ENCODE measurements at regions not wholly inside any gene's neighbourhood (a gene's known extent, or its start where the extent isn't known, plus 50 kb on each side); places are given as distances from the start of the nearest gene placed in this dataset.

DNA sequence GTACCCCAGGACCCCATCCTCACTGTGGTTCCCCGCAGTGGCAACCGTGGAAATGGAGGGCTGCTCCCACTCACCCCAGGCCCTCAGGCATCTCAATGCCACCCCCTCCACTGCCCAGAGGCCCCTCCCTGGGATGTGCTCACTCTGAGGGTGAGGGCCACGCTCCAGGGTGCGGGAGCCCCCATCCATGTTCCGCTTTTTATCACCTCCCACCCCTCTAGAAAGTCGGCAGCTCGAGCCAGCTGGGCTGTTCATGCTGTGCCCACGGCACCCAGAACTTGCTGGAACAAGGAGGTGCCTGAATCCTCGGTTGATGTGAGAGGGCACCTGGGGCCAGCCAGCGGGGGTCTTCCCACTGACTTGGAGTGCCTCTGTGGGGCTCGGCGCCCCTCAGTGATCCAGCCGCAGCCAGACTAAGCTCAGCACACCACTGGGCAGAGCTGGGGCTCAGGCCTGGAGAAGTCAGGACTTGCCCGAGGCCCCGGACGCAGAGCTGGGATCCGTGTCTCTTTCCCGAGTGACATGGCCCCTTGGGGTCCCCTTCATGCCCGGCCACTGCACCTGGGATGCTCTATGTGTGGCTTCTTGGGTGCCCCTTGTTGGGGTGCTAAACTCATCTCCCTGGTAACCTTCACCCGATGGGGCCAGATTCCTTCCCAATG lies 143.1 kb upstream of the GSE1 start:
- Histone ChIP-seq H3K79me1 (ENCODE audit: low read depth in 1 of 2, low read length in 2 of 2) (peaks cover 17 to 31% of the 10 kb centered on the region in 2 experiments), H3K23ac (ENCODE audit: low read depth, low read length) (no peak overlapping the region), H4K91ac (ENCODE audit: insufficient read depth, low read depth, low read length) (no peak overlapping the region), H2BK15ac (ENCODE audit: low read depth, low read length) (no peak overlapping the region), H3K27me3 (ENCODE audit: control insufficient read depth, insufficient read depth, low read length) (no peaks in the 10 kb centered on the region), H2AFZ (replicated peaks; ENCODE audit: low read length, poor library complexity) (no peak overlapping the region), H3K36me3 (ENCODE audit: control insufficient read depth, insufficient read depth, low read length) (no peaks in the 10 kb centered on the region), H2BK120ac (ENCODE audit: low read depth, low read length) (no peak overlapping the region), H3K56ac (ENCODE audit: extremely low read depth, insufficient read depth, low read length) (no peak overlapping the region), H3K4me3 (ENCODE audit: insufficient read depth, low read depth, low read length) (no peak overlapping the region), H3K9me3 (ENCODE audit: control insufficient read depth, insufficient read depth, low read length) (no peaks in the 10 kb centered on the region), H3K4me2 (ENCODE audit: low read depth, low read length) (no peak overlapping the region), H3K14ac (replicated peaks; ENCODE audit: low read depth, low read length) (no peak overlapping the region), H2AK9ac (replicated peaks; ENCODE audit: low read depth, low read length, poor library complexity) (no peak overlapping the region), H2BK20ac (ENCODE audit: low read depth, low read length) (no peak overlapping the region), H4K20me1 (ENCODE audit: insufficient read depth, low read length) (peaks cover 60% of the 10 kb centered on the region), H3K4me1 (ENCODE audit: control insufficient read depth, insufficient read depth, low read length) (peaks cover 12% of the 10 kb centered on the region; the same call in 1 of the 2 replicates), H3K27ac (ENCODE audit: insufficient read depth, low read length) (no peak overlapping the region), H3K9me1 (ENCODE audit: insufficient read depth, low read length) (peaks cover 6% of the 10 kb centered on the region), H3K18ac (ENCODE audit: low read depth, low read length) (no peak overlapping the region), H3K4ac (ENCODE audit: low read depth, low read length) (no peak overlapping the region), H3K9ac (ENCODE audit: low read depth, low read length) (no peak overlapping the region), H2BK5ac (ENCODE audit: low read depth, low read length, poor library complexity, severe bottlenecking) (no peak overlapping the region), H4K8ac (ENCODE audit: low read depth in 2 of 2, low read length in 2 of 2) (no peak overlapping the region), H4K5ac (ENCODE audit: low read depth, low read length) (no peak overlapping the region), H2AK5ac (ENCODE audit: low read depth, low read length) (no peak overlapping the region)
- in situ Hi-C loops (cut with MboI; ENCODE audit: low sequenced_read_pairs), result no loop called here
- ATAC-seq (ENCODE audit: low read depth) (no peak), DNase-seq (no peak)
- 90% methylated on average over 5 of the region's 20 CpGs; no CpG with 5 or more reads in 1 of the 2 experiments for WGBS, 2 experiments (ENCODE audit: extremely low coverage in 2 of 2, insufficient read length in 1 of 2)
- ChIA-PET CTCF (no interaction called here), POLR2A (ENCODE audit: unreplicated experiment) (interaction anchor here (0.6 kb wide), 1 partner anchor 145 kb away, joined by 3 read pairs; no protein-coding TSS in a partner anchor)
- dilution Hi-C loops (cut with HindIII; ENCODE audit: low sequenced_read_pairs, unreplicated experiment), result no loop called here
- intact Hi-C loops (cut with micrococcal nuclease), result no loop called here
- TF ChIP-seq BHLHE40 (IDR thresholded peaks at IDR 0.05; ENCODE audit: low read depth, low read length), result no peak
- TF ChIP-seq, protein P1, sequence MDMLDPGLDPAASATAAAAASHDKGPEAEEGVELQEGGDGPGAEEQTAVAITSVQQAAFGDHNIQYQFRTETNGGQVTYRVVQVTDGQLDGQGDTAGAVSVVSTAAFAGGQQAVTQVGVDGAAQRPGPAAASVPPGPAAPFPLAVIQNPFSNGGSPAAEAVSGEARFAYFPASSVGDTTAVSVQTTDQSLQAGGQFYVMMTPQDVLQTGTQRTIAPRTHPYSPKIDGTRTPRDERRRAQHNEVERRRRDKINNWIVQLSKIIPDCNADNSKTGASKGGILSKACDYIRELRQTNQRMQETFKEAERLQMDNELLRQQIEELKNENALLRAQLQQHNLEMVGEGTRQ (IDR thresholded peaks at IDR 0.05; ENCODE audit: low read depth, low read length), result no peak
- no TSS peak for BruUV-seq (replicated peaks)

All from IMR-90 (cell line).